ENCODE measurements at regions not wholly inside any gene's neighbourhood (a gene's known extent, or its start where the extent isn't known, plus 50 kb on each side); places are given as distances from the start of the nearest gene placed in this dataset.
"Not testable (repeated sequence)": the region's sequence is repeated elsewhere in the genome, so short reads cannot be mapped to it uniquely, and the experiment has no call there.

- H3K4me1 Mint-ChIP-seq (ENCODE audit: low read depth) = no peaks in the 10 kb centered on the region
- H3K27me3 Mint-ChIP-seq (ENCODE audit: low read depth) = no peaks in the 10 kb centered on the region
- H3K36me3 Mint-ChIP-seq (ENCODE audit: low read depth) = no peaks in the 10 kb centered on the region
- no peaks in the 10 kb centered on the region for H3K9me3 Mint-ChIP-seq
- no peak overlapping the region for H3K4me3 Mint-ChIP-seq
- DNase-seq (ENCODE audit: low spot score) = no peak
- H3K27ac Mint-ChIP-seq = no peak overlapping the region
Measured at GRCh38 chr7:19916046-19916445, 142.6 kb upstream of the TMEM196 start.

GRCh38 chr7:19915596-19915995 is 142.2 kb upstream of the TMEM196 start:
- Mint-ChIP-seq H3K9me3 (no peaks in the 10 kb centered on the region), H3K4me3 (no peak overlapping the region), H3K27me3 (ENCODE audit: low read depth) (no peaks in the 10 kb centered on the region), H3K36me3 (ENCODE audit: low read depth) (no peaks in the 10 kb centered on the region), H3K27ac (no peak overlapping the region), H3K4me1 (ENCODE audit: low read depth) (no peaks in the 10 kb centered on the region)
- no peak for DNase-seq (ENCODE audit: low spot score)

- Mint-ChIP-seq H3K4me3 (no peak overlapping the region), H3K4me1 (ENCODE audit: low read depth) (no peaks in the 10 kb centered on the region), H3K36me3 (ENCODE audit: low read depth) (no peaks in the 10 kb centered on the region), H3K27ac (no peak overlapping the region), H3K9me3 (no peaks in the 10 kb centered on the region), H3K27me3 (ENCODE audit: low read depth) (no peaks in the 10 kb centered on the region)
- no peak for DNase-seq (ENCODE audit: low spot score)
Measured at GRCh38 chr7:19914866-19915265, 141.4 kb upstream of the TMEM196 start.

- Mint-ChIP-seq H3K36me3 (ENCODE audit: low read depth) (no peaks in the 10 kb centered on the region), H3K27me3 (ENCODE audit: low read depth) (no peaks in the 10 kb centered on the region)
Measured at GRCh38 chr7:19900118-19900517, 126.7 kb upstream of the TMEM196 start.

GRCh38 chr7:19899529-19899928 is 126.1 kb upstream of the TMEM196 start:
- Mint-ChIP-seq H3K27ac (no peak overlapping the region), H3K27me3 (ENCODE audit: low read depth) (no peaks in the 10 kb centered on the region), H3K9me3 (peaks cover 20% of the 10 kb centered on the region), H3K36me3 (ENCODE audit: low read depth) (no peaks in the 10 kb centered on the region), H3K4me3 (no peak overlapping the region), H3K4me1 (ENCODE audit: low read depth) (no peaks in the 10 kb centered on the region)
- DNase-seq (ENCODE audit: low spot score) = no peak

More at GRCh38 chr7:19900118-19900517, 126.7 kb upstream of the TMEM196 start:
- Mint-ChIP-seq H3K9me3 (peaks cover 20% of the 10 kb centered on the region), H3K4me3 (no peak overlapping the region), H3K27ac (no peak overlapping the region), H3K4me1 (ENCODE audit: low read depth) (no peaks in the 10 kb centered on the region)
- no peak for DNase-seq (ENCODE audit: low spot score)

- not testable (repeated sequence) for H3K4me3 Mint-ChIP-seq; H3K4me1 Mint-ChIP-seq (ENCODE audit: low read depth); H3K27ac Mint-ChIP-seq; DNase-seq (ENCODE audit: low spot score); H3K27me3 Mint-ChIP-seq (ENCODE audit: low read depth); H3K36me3 Mint-ChIP-seq (ENCODE audit: low read depth)
- peaks cover 32% of the 10 kb centered on the region for H3K9me3 Mint-ChIP-seq
Measured at GRCh38 chr7:19882893-19883292, 109.5 kb upstream of the TMEM196 start.

- H3K9me3 Mint-ChIP-seq = no peaks in the 10 kb centered on the region
- no peak for DNase-seq (ENCODE audit: low spot score)
- H3K4me3 Mint-ChIP-seq = no peak overlapping the region
- H3K27ac Mint-ChIP-seq = no peak overlapping the region
- H3K4me1 Mint-ChIP-seq (ENCODE audit: low read depth) = no peaks in the 10 kb centered on the region
- H3K27me3 Mint-ChIP-seq (ENCODE audit: low read depth) = no peaks in the 10 kb centered on the region
- H3K36me3 Mint-ChIP-seq (ENCODE audit: low read depth) = no peaks in the 10 kb centered on the region
Measured at GRCh38 chr7:19872094-19872493, 98.7 kb upstream of the TMEM196 start.

GRCh38 chr7:19871102-19871501 is 97.7 kb upstream of the TMEM196 start:
- no peak for DNase-seq (ENCODE audit: low spot score)
- Mint-ChIP-seq H3K27me3 (ENCODE audit: low read depth) (no peaks in the 10 kb centered on the region), H3K4me1 (ENCODE audit: low read depth) (no peaks in the 10 kb centered on the region), H3K27ac (no peak overlapping the region), H3K9me3 (no peaks in the 10 kb centered on the region), H3K4me3 (no peak overlapping the region), H3K36me3 (ENCODE audit: low read depth) (no peaks in the 10 kb centered on the region)

- DNase-seq (ENCODE audit: low spot score) = no peak
- H3K27me3 Mint-ChIP-seq (ENCODE audit: low read depth) = no peaks in the 10 kb centered on the region
- H3K36me3 Mint-ChIP-seq (ENCODE audit: low read depth) = no peaks in the 10 kb centered on the region
- no peaks in the 10 kb centered on the region for H3K4me1 Mint-ChIP-seq (ENCODE audit: low read depth)
- no peak overlapping the region for H3K27ac Mint-ChIP-seq
- no peak overlapping the region for H3K4me3 Mint-ChIP-seq
- H3K9me3 Mint-ChIP-seq = no peaks in the 10 kb centered on the region
Measured at GRCh38 chr7:19869979-19870378, 96.6 kb upstream of the TMEM196 start.

GRCh38 chr7:19853261-19853832 is 79.9 kb upstream of the TMEM196 start:
- no peaks in the 10 kb centered on the region for H3K4me1 Mint-ChIP-seq (ENCODE audit: low read depth)
- no peaks in the 10 kb centered on the region for H3K36me3 Mint-ChIP-seq (ENCODE audit: low read depth)
- DNase-seq (ENCODE audit: low spot score) = no peak
- H3K27ac Mint-ChIP-seq = no peak overlapping the region
- H3K9me3 Mint-ChIP-seq = no peaks in the 10 kb centered on the region
- no peaks in the 10 kb centered on the region for H3K27me3 Mint-ChIP-seq (ENCODE audit: low read depth)
- no peak overlapping the region for H3K4me3 Mint-ChIP-seq

- H3K27ac Mint-ChIP-seq = no peak overlapping the region
- no peak overlapping the region for H3K4me3 Mint-ChIP-seq
- H3K27me3 Mint-ChIP-seq (ENCODE audit: low read depth) = no peaks in the 10 kb centered on the region
- H3K4me1 Mint-ChIP-seq (ENCODE audit: low read depth) = no peaks in the 10 kb centered on the region
- DNase-seq (ENCODE audit: low spot score) = no peak
- H3K36me3 Mint-ChIP-seq (ENCODE audit: low read depth) = no peaks in the 10 kb centered on the region
- H3K9me3 Mint-ChIP-seq = no peaks in the 10 kb centered on the region
Measured at GRCh38 chr7:19852192-19852591, 78.8 kb upstream of the TMEM196 start.

GRCh38 chr7:19851504-19851903 is 78.1 kb upstream of the TMEM196 start:
- no peaks in the 10 kb centered on the region for H3K4me1 Mint-ChIP-seq (ENCODE audit: low read depth)
- H3K27me3 Mint-ChIP-seq (ENCODE audit: low read depth) = no peaks in the 10 kb centered on the region
- no peak for DNase-seq (ENCODE audit: low spot score)
- H3K4me3 Mint-ChIP-seq = no peak overlapping the region
- no peaks in the 10 kb centered on the region for H3K9me3 Mint-ChIP-seq
- no peaks in the 10 kb centered on the region for H3K36me3 Mint-ChIP-seq (ENCODE audit: low read depth)
- H3K27ac Mint-ChIP-seq = no peak overlapping the region

- Mint-ChIP-seq H3K4me1 (ENCODE audit: low read depth) (no peaks in the 10 kb centered on the region), H3K36me3 (ENCODE audit: low read depth) (no peaks in the 10 kb centered on the region), H3K9me3 (no peaks in the 10 kb centered on the region), H3K27ac (no peak overlapping the region), H3K4me3 (no peak overlapping the region), H3K27me3 (ENCODE audit: low read depth) (no peaks in the 10 kb centered on the region)
- DNase-seq (ENCODE audit: low spot score) = no peak
Measured at GRCh38 chr7:19834566-19834965, 61.1 kb upstream of the TMEM196 start.

- Mint-ChIP-seq H3K27ac (no peak overlapping the region), H3K36me3 (ENCODE audit: low read depth) (no peaks in the 10 kb centered on the region), H3K27me3 (ENCODE audit: low read depth) (no peaks in the 10 kb centered on the region), H3K4me3 (no peak overlapping the region), H3K4me1 (ENCODE audit: low read depth) (no peaks in the 10 kb centered on the region), H3K9me3 (no peaks in the 10 kb centered on the region)
- no peak for DNase-seq (ENCODE audit: low spot score)
Measured at GRCh38 chr7:19830604-19831003, 57.2 kb upstream of the TMEM196 start.

All from T-helper 2 cell treated with Interferon-gamma antibody and Interleukin-4, amounts not matched to agents 5 μg/mL and 100 μg/mL, for 36 hours (primary cell).